Stomach (tissue), 8 donors: ENCODE measurements at regions not wholly inside any gene's neighbourhood (a gene's known extent, or its start where the extent isn't known, plus 50 kb on each side); places are given as distances from the start of the nearest gene placed in this dataset.

Experiments used
- DNase-seq, 2 donors: peaks; one replicate each; pipeline versions ENCODE4 v3.0.0 to v3.0.0-alpha.2; 2013 to 2019
- H3K27ac ChIP-seq, 5 donors: fragments of 200-600 bp in 4 of 5; sonication (generic) in 4 of 5; one replicate each; pipeline ENCODE4 v1.5.1; 2013 to 2019; ENCODE audit warnings: mild to moderate bottlenecking in 1 of 5, moderate library complexity in 1 of 5
- H3K27me3 ChIP-seq, 3 donors: fragments of 200-600 bp; sonication (generic); one replicate each; pipeline ENCODE4 v1.5.1; 2017 to 2019; ENCODE audit warnings: mixed run types in 1 of 3
- H3K36me3 ChIP-seq, 4 donors: fragments of 200-600 bp; sonication (generic); 1 replicate in 3 of 4; 2 replicates in 1 of 4; pipeline ENCODE4 v1.5.1; 2016 to 2019
- H3K4me1 ChIP-seq, 4 donors: fragments of 200-600 bp; sonication (generic); one replicate each; pipeline ENCODE4 v1.5.1; 2016 to 2019
- H3K4me3 ChIP-seq, 4 donors: fragments of 200-600 bp; sonication (generic) in 3 of 4; one replicate each; pipeline ENCODE4 v1.5.1; 2016 to 2019; ENCODE audit warnings: mild to moderate bottlenecking in 1 of 4
- H3K9me3 ChIP-seq, 4 donors: fragments of 200-600 bp; sonication (generic); one replicate each; pipeline ENCODE4 v1.5.1; 2016 to 2019
- EP300 ChIP-seq: sonication (generic); formaldehyde crosslinking; IDR thresholded peaks from one replicate; pipeline ENCODE4 v1.6.1; 2017; ENCODE audit warnings: antibody characterized with exemption
- POLR2A ChIP-seq, 4 donors: fragments of 450-650 bp; IDR thresholded peaks; one replicate each; pipeline ENCODE4 v1.6.1; 2016; ENCODE audit warnings: antibody characterized with exemption in 4 of 4, control low read depth in 2 of 4, mild to moderate bottlenecking in 1 of 4, moderate library complexity in 1 of 4
- POLR2AphosphoS5 ChIP-seq, 3 donors: sonication (generic); formaldehyde crosslinking; IDR thresholded peaks; one replicate each; pipeline ENCODE4 v1.6.1; 2016; ENCODE audit warnings: antibody characterized with exemption in 3 of 3
- WGBS, 5 donors: extraction: QIAGEN DNeasy Blood & Tissue Kit in 3 of 5; methylation state at CpG; one replicate each; pipeline versions ENCODE4 v1.1.5 to v1.1.7; 2013 to 2018; 5-methylcytosine and 5-hydroxymethylcytosine counted together
- intact Hi-C: fragments of 100-400 bp; cut with DNase I; formaldehyde crosslinking; loops from one replicate; pipeline ENCODE4 v1.15.1; 2023; ENCODE audit warnings: low total_unique reads
- TF ChIP-seq, protein P1 (sequence below), 7 experiments: fragments of 450-650 bp in 4 of 7; fragments of 200-600 bp in 3 of 7; sonication (generic) in 3 of 7; IDR thresholded peaks; one replicate each; pipeline ENCODE4 v1.5.1; 2016 to 2019; ENCODE audit warnings: antibody characterized with exemption in 7 of 7, control low read depth in 2 of 7, mild to moderate bottlenecking in 1 of 7
- donor health status: healthy with polysubstance abuse.
- donor health status: Bipolar disorder and iron deficiency.
- donor health status: healthy.

DNA sequence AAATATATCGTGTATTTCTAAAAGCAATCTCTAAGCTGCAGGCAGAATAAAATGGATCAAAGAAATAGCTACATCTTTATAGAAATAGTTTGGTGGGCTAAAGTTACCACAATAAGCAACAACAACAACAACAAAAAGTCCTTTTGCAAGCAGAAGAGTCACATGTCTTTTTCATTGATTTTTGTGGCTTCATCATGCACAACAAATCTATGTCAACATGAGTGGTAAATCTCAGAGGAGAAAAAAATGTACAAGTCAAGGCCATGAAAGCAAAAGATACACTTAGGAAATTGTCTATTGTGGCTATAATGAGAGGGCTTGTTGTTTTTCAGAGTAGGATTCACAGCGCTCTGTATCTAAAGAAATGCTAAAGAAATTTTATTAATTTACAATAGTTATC lies 269.7 kb downstream of the GRB14 start:
- Histone ChIP-seq H3K4me1 (no peaks in the 10 kb centered on the region), H3K36me3 (no peaks in the 10 kb centered on the region), H3K27me3 (no peaks in the 10 kb centered on the region), H3K4me3 (no peak overlapping the region), H3K27ac (no peak overlapping the region), H3K9me3 (no peaks in the 10 kb centered on the region)
- intact Hi-C loops, result no loop called here
- WGBS, 5 donors, result 84 to 92% (median 91%) methylated on average over 2 of the region's 2 CpGs
- no peak for DNase-seq
- TF ChIP-seq, protein P1, sequence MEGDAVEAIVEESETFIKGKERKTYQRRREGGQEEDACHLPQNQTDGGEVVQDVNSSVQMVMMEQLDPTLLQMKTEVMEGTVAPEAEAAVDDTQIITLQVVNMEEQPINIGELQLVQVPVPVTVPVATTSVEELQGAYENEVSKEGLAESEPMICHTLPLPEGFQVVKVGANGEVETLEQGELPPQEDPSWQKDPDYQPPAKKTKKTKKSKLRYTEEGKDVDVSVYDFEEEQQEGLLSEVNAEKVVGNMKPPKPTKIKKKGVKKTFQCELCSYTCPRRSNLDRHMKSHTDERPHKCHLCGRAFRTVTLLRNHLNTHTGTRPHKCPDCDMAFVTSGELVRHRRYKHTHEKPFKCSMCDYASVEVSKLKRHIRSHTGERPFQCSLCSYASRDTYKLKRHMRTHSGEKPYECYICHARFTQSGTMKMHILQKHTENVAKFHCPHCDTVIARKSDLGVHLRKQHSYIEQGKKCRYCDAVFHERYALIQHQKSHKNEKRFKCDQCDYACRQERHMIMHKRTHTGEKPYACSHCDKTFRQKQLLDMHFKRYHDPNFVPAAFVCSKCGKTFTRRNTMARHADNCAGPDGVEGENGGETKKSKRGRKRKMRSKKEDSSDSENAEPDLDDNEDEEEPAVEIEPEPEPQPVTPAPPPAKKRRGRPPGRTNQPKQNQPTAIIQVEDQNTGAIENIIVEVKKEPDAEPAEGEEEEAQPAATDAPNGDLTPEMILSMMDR (IDR thresholded peaks at IDR 0.05), result no peak
- TF ChIP-seq POLR2AphosphoS5 (IDR thresholded peaks at IDR 0.05) (no peak), POLR2A (IDR thresholded peaks at IDR 0.05) (no peak), EP300 (no peak)

DNA sequence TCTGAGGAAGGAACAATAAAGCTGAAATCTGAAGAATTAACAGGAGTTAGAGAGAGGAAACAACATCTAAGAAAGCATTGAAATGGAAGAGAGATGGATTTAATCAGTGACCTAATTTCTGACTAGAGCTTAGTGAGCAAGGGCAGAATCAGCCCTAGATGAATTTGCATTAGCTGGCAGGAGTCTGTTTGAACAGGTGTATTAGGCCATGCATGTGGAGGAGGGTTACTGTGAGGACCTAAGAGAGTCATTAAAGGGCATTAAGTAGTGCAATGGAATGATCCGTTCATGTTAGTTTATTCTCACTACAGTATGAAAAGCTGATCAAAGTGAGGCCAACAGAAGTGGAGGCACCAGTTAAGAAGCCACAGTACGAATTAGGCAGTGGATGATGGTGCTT lies 285.3 kb downstream of the GRB14 start:
- H3K27ac ChIP-seq, result no peak overlapping the region
- H3K36me3 ChIP-seq, result no peaks in the 10 kb centered on the region
- WGBS, 5 donors, result 30 to 45% (median 37%) methylated on average over 2 of the region's 2 CpGs
- peak in 1 of 2 donors; percentile 32 for DNase-seq
- H3K9me3 ChIP-seq, result peaks cover 0 to 5% (median 0%) of the 10 kb centered on the region in 4 donors
- no peaks in the 10 kb centered on the region for H3K4me1 ChIP-seq
- H3K4me3 ChIP-seq, result no peak overlapping the region
- H3K27me3 ChIP-seq, result no peaks in the 10 kb centered on the region
- TF ChIP-seq, protein P1 (IDR thresholded peaks at IDR 0.05), result no peak
- TF ChIP-seq POLR2A (IDR thresholded peaks at IDR 0.05), result no peak
- TF ChIP-seq POLR2AphosphoS5 (IDR thresholded peaks at IDR 0.05), result no peak
- no peak for TF ChIP-seq EP300
- intact Hi-C loops, result no loop called here

DNA sequence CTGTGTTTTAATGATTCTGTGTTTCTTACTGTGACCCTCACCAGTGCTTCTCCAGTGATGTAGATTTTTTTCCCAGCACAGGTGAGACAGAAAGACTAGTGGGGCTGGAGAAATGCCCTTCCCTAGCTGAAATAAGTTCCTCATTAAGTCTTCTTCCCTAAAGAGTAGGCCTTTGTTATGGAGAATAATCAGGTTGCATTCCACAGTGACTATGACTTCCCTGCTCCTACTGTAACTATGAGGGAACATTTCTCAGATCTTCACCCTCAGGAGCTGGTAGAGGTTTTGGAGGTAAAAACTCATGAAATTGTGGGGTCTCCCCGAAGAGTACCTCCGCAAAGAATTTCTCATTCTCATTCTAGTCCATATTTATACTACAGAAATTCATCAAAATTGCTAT lies 286.2 kb downstream of the GRB14 start:
- H3K27me3 ChIP-seq, result no peaks in the 10 kb centered on the region
- H3K9me3 ChIP-seq, result peaks cover 0 to 5% (median 0%) of the 10 kb centered on the region in 4 donors
- H3K4me3 ChIP-seq, result no peak overlapping the region
- no peak for DNase-seq
- 87 to 96% (median 90%) methylated on average over 2 of the region's 2 CpGs for WGBS, 5 donors
- no peak overlapping the region for H3K27ac ChIP-seq
- TF ChIP-seq, protein P1 (IDR thresholded peaks at IDR 0.05), result no peak
- TF ChIP-seq POLR2A (IDR thresholded peaks at IDR 0.05), result no peak
- no peak for TF ChIP-seq POLR2AphosphoS5 (IDR thresholded peaks at IDR 0.05)
- no peak for TF ChIP-seq EP300
- intact Hi-C loops, result no loop called here
- no peaks in the 10 kb centered on the region for H3K4me1 ChIP-seq
- H3K36me3 ChIP-seq, result no peaks in the 10 kb centered on the region

DNA sequence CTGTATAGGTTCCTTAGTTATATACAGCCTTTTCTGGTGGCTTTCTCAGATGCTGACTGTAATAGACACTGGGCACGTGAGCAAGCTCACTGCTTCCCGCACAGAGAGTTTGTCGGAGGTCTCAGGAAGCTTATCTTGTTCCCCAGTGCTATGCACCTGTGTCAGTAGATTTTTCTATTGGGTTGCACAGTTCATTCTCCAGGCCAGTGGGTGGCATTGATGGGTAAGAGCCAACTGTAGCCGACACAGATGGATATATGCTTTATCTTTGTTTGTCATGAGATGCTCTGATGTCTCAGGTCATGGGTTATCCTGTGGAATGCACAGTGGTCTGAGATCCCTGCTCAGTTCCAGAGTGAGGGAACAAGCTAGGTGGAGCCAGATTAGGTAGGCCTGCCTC lies 293.0 kb downstream of the GRB14 start:
- peaks cover 0 to 9% (median 4%) of the 10 kb centered on the region in 4 donors for H3K9me3 ChIP-seq
- WGBS, 5 donors, result 43 to 69% (median 52%) methylated on average over 4 of the region's 4 CpGs
- TF ChIP-seq EP300 (no peak), POLR2A (IDR thresholded peaks at IDR 0.05) (no peak)
- TF ChIP-seq, protein P1 (IDR thresholded peaks at IDR 0.05), result no peak

More for the DNA sequence above, 293.0 kb downstream of the GRB14 start:
- Histone ChIP-seq H3K4me1 (no peaks in the 10 kb centered on the region), H3K36me3 (no peaks in the 10 kb centered on the region), H3K4me3 (no peak overlapping the region), H3K27ac (no peak overlapping the region), H3K27me3 (no peaks in the 10 kb centered on the region)
- intact Hi-C loops, result no loop called here
- no peak for DNase-seq
